ENCODE measurements at regions not wholly inside any gene's neighbourhood (a gene's known extent, or its start where the extent isn't known, plus 50 kb on each side); places are given as distances from the start of the nearest gene placed in this dataset.

DNA sequence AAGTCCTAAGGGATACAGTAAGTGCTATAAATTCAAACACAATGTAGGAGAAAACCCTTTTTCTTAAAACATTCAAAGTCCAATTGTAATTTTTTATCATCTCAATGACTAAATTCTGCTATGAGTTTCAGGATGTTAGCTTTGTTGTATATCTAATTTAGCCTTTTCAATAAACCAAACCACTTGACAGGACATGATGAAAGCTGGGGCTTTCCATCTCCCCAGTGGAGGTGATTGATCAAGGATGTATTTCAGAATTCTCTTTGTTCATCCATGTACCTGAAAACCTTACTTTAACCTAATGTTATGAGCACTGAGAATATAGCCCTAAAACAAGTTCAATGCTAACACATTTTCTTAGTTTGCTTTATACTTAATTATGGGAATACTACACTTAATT is 639.0 kb upstream of the ITGA1 start:
- no peak for TF ChIP-seq EZH2 (IDR thresholded peaks at IDR 0.05; ENCODE audit: borderline replicate concordance, low read depth, low read length, poor library complexity, severe bottlenecking)
- TF ChIP-seq, protein P1, sequence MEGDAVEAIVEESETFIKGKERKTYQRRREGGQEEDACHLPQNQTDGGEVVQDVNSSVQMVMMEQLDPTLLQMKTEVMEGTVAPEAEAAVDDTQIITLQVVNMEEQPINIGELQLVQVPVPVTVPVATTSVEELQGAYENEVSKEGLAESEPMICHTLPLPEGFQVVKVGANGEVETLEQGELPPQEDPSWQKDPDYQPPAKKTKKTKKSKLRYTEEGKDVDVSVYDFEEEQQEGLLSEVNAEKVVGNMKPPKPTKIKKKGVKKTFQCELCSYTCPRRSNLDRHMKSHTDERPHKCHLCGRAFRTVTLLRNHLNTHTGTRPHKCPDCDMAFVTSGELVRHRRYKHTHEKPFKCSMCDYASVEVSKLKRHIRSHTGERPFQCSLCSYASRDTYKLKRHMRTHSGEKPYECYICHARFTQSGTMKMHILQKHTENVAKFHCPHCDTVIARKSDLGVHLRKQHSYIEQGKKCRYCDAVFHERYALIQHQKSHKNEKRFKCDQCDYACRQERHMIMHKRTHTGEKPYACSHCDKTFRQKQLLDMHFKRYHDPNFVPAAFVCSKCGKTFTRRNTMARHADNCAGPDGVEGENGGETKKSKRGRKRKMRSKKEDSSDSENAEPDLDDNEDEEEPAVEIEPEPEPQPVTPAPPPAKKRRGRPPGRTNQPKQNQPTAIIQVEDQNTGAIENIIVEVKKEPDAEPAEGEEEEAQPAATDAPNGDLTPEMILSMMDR (conservative IDR thresholded peaks at IDR 0.05; ENCODE audit: low read depth, low read length), result no peak

Measured in A673 (cell line).